Parathyroid adenoma (tissue), 2 donors: ENCODE measurements at regions not wholly inside any gene's neighbourhood (a gene's known extent, or its start where the extent isn't known, plus 50 kb on each side); places are given as distances from the start of the nearest gene placed in this dataset.

ENCODE experiments used
- H2AFZ ChIP-seq: fragments of 300-600 bp; sonication (generic); one replicate; pipeline ENCODE4 v1.7.0; 2017; ENCODE audit warnings: antibody characterized with exemption, mild to moderate bottlenecking
- H3K27ac ChIP-seq: fragments of 300-600 bp; sonication (generic); one replicate; pipeline ENCODE4 v1.7.0; 2017
- H3K27me3 ChIP-seq: fragments of 300-600 bp; sonication (generic); one replicate; pipeline ENCODE4 v1.7.0; 2017; ENCODE audit warnings: low read length; ENCODE audit not compliant: control insufficient read depth, insufficient read depth
- H3K36me3 ChIP-seq: fragments of 300-600 bp; sonication (generic); one replicate; pipeline ENCODE4 v1.7.0; 2017; ENCODE audit warnings: low read length; ENCODE audit not compliant: control insufficient read depth, insufficient read depth
- H3K4me1 ChIP-seq: fragments of 300-600 bp; sonication (generic); one replicate; pipeline ENCODE4 v1.7.0; 2017; ENCODE audit warnings: control low read depth
- H3K4me2 ChIP-seq: fragments of 300-600 bp; sonication (generic); one replicate; pipeline ENCODE4 v1.7.0; 2017; ENCODE audit warnings: low read length
- H3K4me3 ChIP-seq: fragments of 300-600 bp; sonication (generic); one replicate; pipeline ENCODE4 v1.7.0; 2017; ENCODE audit warnings: low read depth, low read length
- H3K79me2 ChIP-seq: fragments of 300-600 bp; sonication (generic); one replicate; pipeline ENCODE4 v1.7.0; 2017; ENCODE audit warnings: control low read depth
- H3K9ac ChIP-seq: fragments of 300-600 bp; sonication (generic); one replicate; pipeline ENCODE4 v1.7.0; 2017; ENCODE audit warnings: mild to moderate bottlenecking
- H3K9me3 ChIP-seq: fragments of 300-600 bp; sonication (generic); one replicate; pipeline ENCODE4 v1.7.0; 2017; ENCODE audit warnings: low read length; ENCODE audit not compliant: control insufficient read depth
- CTCF ChIP-seq: fragments of 300-600 bp; sonication (generic); IDR thresholded peaks from one replicate; pipeline ENCODE4 v1.7.0; 2017; ENCODE audit warnings: antibody characterized with exemption, mild to moderate bottlenecking
- donor health status: primary hyperparathyroidism.

- Histone ChIP-seq H3K9ac (no peak overlapping the region), H3K4me1 (no peaks in the 10 kb centered on the region), H2AFZ (no peak overlapping the region), H3K4me2 (no peak overlapping the region), H3K27me3 (no peaks in the 10 kb centered on the region), H3K36me3 (no peaks in the 10 kb centered on the region), H3K4me3 (no peak overlapping the region), H3K79me2 (no peaks in the 10 kb centered on the region), H3K9me3 (no peaks in the 10 kb centered on the region), H3K27ac (no peak overlapping the region)
- TF ChIP-seq CTCF, result no peak
Measured at GRCh38 chr21:23475281-23476219, 2131.7 kb downstream of the MRPL39 start.

GRCh38 chr21:23471877-23472276 lies 2135.4 kb downstream of the MRPL39 start:
- Histone ChIP-seq H3K27ac (no peak overlapping the region), H2AFZ (no peak overlapping the region), H3K36me3 (no peaks in the 10 kb centered on the region), H3K9ac (no peak overlapping the region), H3K4me1 (no peaks in the 10 kb centered on the region), H3K79me2 (no peaks in the 10 kb centered on the region), H3K9me3 (no peaks in the 10 kb centered on the region), H3K27me3 (no peaks in the 10 kb centered on the region), H3K4me2 (no peak overlapping the region), H3K4me3 (no peak overlapping the region)
- TF ChIP-seq CTCF, result no peak

- no peaks in the 10 kb centered on the region for H3K27me3 ChIP-seq
- no peaks in the 10 kb centered on the region for H3K9me3 ChIP-seq
- H3K36me3 ChIP-seq, result no peaks in the 10 kb centered on the region
- no peak overlapping the region for H3K9ac ChIP-seq
- no peaks in the 10 kb centered on the region for H3K79me2 ChIP-seq
- TF ChIP-seq CTCF, result no peak
- H3K4me3 ChIP-seq, result no peak overlapping the region
- H3K27ac ChIP-seq, result no peak overlapping the region
- no peaks in the 10 kb centered on the region for H3K4me1 ChIP-seq
- H2AFZ ChIP-seq, result no peak overlapping the region
- H3K4me2 ChIP-seq, result no peak overlapping the region
Measured at GRCh38 chr21:23463365-23463764, 2143.9 kb downstream of the MRPL39 start.

- Histone ChIP-seq H3K79me2 (no peaks in the 10 kb centered on the region), H3K4me1 (no peaks in the 10 kb centered on the region), H3K9ac (no peak overlapping the region), H2AFZ (no peak overlapping the region), H3K36me3 (no peaks in the 10 kb centered on the region), H3K4me3 (no peak overlapping the region), H3K9me3 (no peaks in the 10 kb centered on the region), H3K4me2 (no peak overlapping the region), H3K27ac (no peak overlapping the region), H3K27me3 (no peaks in the 10 kb centered on the region)
- no peak for TF ChIP-seq CTCF
Measured at GRCh38 chr21:23455676-23456075, 2151.6 kb downstream of the MRPL39 start.
